ENCODE measurements at regions not wholly inside any gene's neighbourhood (a gene's known extent, or its start where the extent isn't known, plus 50 kb on each side); places are given as distances from the start of the nearest gene placed in this dataset.

DNA sequence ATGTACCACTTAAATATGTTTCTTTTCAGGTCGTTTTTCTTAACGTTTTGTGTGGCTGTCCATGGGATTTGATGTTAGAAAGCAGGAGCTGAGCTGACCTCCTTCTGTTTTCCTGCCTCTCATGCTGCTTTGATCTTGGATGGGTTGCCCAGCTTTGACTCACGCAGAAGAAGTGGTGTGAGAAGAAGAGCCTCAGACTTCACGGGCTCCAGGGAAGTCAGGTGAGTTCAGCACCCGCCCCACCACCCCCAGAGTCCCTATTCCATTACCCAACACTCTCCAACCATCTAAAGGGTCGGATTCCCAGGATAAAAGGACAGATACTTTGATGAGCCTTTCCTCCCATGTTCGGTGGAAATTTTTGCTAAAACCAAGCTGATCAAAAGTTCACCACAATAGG lies 373.4 kb downstream of the IRX2 start:
- H3K4me3 ChIP-seq (ENCODE audit: low read depth, low read length) = no peak overlapping the region
- TF ChIP-seq, protein P1, sequence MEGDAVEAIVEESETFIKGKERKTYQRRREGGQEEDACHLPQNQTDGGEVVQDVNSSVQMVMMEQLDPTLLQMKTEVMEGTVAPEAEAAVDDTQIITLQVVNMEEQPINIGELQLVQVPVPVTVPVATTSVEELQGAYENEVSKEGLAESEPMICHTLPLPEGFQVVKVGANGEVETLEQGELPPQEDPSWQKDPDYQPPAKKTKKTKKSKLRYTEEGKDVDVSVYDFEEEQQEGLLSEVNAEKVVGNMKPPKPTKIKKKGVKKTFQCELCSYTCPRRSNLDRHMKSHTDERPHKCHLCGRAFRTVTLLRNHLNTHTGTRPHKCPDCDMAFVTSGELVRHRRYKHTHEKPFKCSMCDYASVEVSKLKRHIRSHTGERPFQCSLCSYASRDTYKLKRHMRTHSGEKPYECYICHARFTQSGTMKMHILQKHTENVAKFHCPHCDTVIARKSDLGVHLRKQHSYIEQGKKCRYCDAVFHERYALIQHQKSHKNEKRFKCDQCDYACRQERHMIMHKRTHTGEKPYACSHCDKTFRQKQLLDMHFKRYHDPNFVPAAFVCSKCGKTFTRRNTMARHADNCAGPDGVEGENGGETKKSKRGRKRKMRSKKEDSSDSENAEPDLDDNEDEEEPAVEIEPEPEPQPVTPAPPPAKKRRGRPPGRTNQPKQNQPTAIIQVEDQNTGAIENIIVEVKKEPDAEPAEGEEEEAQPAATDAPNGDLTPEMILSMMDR (IDR thresholded peaks at IDR 0.05; ENCODE audit: insufficient read depth, low read length, severe bottlenecking) = no peak
- FAIRE-seq (no peak), DNase-seq (ENCODE audit: low read depth) (no peak)
- no peaks in the 10 kb centered on the region for H3K27me3 ChIP-seq (ENCODE audit: control insufficient read depth, insufficient read depth, low read length)
- H3K36me3 ChIP-seq (ENCODE audit: control insufficient read depth, insufficient read depth, low read length) = no peaks in the 10 kb centered on the region

DNA sequence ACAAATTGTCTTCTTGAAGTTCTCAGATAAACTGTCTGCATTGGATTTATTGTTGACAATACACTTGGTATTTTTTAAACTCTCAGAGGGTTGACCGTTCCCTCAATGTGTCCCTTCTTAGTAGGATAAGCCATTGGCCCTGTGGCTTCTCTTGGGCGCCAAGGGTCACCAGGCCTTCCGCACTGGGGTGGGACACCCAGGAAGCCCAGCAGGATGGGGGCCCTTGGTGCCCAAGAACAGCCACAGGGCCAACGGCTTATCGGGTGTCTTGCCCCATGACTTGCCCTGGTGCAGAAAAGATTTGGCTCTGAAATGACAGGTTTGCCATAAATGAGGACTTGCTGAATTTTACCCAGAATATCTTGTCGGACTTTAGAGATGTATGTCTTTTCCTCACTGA lies 375.0 kb downstream of the IRX2 start:
- Histone ChIP-seq H3K4me3 (ENCODE audit: low read depth, low read length) (no peak overlapping the region), H3K36me3 (ENCODE audit: control insufficient read depth, insufficient read depth, low read length) (no peaks in the 10 kb centered on the region), H3K27me3 (ENCODE audit: control insufficient read depth, insufficient read depth, low read length) (no peaks in the 10 kb centered on the region)
- no peak for DNase-seq (ENCODE audit: low read depth)
- no peak for FAIRE-seq
- TF ChIP-seq, protein P1 (IDR thresholded peaks at IDR 0.05; ENCODE audit: insufficient read depth, low read length, severe bottlenecking) = no peak

GRCh38 chr5:2375757-2376250 lies 375.7 kb downstream of the IRX2 start:
- no peak for DNase-seq (ENCODE audit: low read depth)
- Histone ChIP-seq H3K4me3 (ENCODE audit: low read depth, low read length) (no peak overlapping the region), H3K27me3 (ENCODE audit: control insufficient read depth, insufficient read depth, low read length) (no peaks in the 10 kb centered on the region), H3K36me3 (ENCODE audit: control insufficient read depth, insufficient read depth, low read length) (no peaks in the 10 kb centered on the region)
- TF ChIP-seq, protein P1 (IDR thresholded peaks at IDR 0.05; ENCODE audit: insufficient read depth, low read length, severe bottlenecking) = no peak
- no peak for FAIRE-seq

DNA sequence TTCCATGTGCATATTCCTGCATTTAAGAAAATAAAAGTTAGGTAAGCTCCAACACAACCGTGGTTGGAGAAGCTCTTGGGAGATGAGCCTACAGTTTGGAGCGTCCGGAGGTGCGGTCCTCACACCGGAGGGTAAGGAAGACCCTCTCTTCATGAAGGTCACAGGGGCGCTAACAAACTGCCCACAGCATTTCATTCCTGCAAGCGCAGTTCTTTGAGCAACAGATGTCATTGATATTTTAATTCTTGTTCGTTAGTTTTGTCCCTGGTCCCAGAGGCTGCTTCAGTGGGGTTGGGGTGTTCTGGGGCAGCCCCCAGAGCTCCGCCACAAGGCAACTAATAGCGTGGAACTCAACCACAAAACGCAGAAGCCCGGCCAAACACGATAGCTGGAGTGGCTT lies 376.2 kb downstream of the IRX2 start:
- Histone ChIP-seq H3K27me3 (ENCODE audit: control insufficient read depth, insufficient read depth, low read length) (no peaks in the 10 kb centered on the region), H3K4me3 (ENCODE audit: low read depth, low read length) (no peak overlapping the region), H3K36me3 (ENCODE audit: control insufficient read depth, insufficient read depth, low read length) (no peaks in the 10 kb centered on the region)
- DNase-seq (ENCODE audit: low read depth) (no peak), FAIRE-seq (no peak)
- TF ChIP-seq, protein P1 (IDR thresholded peaks at IDR 0.05; ENCODE audit: insufficient read depth, low read length, severe bottlenecking) = no peak

DNA sequence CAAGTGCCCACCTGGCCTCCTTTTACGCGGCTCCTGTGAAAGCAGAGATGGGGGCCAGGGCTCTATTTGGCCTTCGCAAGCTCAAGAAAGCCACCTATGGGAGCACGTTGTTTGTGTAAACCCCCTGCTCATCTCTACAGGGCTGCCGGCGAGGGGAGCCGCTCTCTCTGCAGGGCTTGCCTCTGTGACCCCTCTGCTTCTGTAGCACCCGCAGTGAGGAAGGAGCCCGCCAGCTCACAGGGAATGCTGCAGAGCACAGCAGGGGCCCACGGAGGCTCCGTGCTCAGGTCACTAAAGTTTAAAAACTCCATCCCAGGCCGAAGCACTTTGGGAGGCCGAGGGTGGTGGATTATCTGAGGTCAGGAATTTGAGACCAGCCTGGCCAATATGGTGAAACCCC lies 376.8 kb downstream of the IRX2 start:
- DNase-seq (ENCODE audit: low read depth) (no peak), FAIRE-seq (no peak)
- no peak overlapping the region for H3K4me3 ChIP-seq (ENCODE audit: low read depth, low read length)
- TF ChIP-seq, protein P1 (IDR thresholded peaks at IDR 0.05; ENCODE audit: insufficient read depth, low read length, severe bottlenecking) = no peak
- no peaks in the 10 kb centered on the region for H3K27me3 ChIP-seq (ENCODE audit: control insufficient read depth, insufficient read depth, low read length)
- H3K36me3 ChIP-seq (ENCODE audit: control insufficient read depth, insufficient read depth, low read length) = no peaks in the 10 kb centered on the region

- TF ChIP-seq, protein P1 (IDR thresholded peaks at IDR 0.05; ENCODE audit: insufficient read depth, low read length, severe bottlenecking) = no peak
- FAIRE-seq (no peak), DNase-seq (ENCODE audit: low read depth) (no peak)
- no peaks in the 10 kb centered on the region for H3K27me3 ChIP-seq (ENCODE audit: control insufficient read depth, insufficient read depth, low read length)
- H3K36me3 ChIP-seq (ENCODE audit: control insufficient read depth, insufficient read depth, low read length) = no peaks in the 10 kb centered on the region
- no peak overlapping the region for H3K4me3 ChIP-seq (ENCODE audit: low read depth, low read length)
Measured at GRCh38 chr5:2373631-2374030, 377.8 kb downstream of the IRX2 start.
